Mesendoderm (in vitro differentiated cells): ENCODE measurements at regions not wholly inside any gene's neighbourhood (a gene's known extent, or its start where the extent isn't known, plus 50 kb on each side); places are given as distances from the start of the nearest gene placed in this dataset.

Source experiments
- DNase-seq: peaks from one replicate; pipeline ENCODE4 v3.0.0; 2013
- H2AK5ac ChIP-seq: 2 replicates; pipeline ENCODE4 v1.6.1; 2013; ENCODE audit warnings: low read length, inconsistent platforms
- H2BK120ac ChIP-seq: 2 replicates; pipeline ENCODE4 v1.6.1; 2013; ENCODE audit warnings: low read depth, mild to moderate bottlenecking, low read length, moderate library complexity, mixed read lengths
- H2BK15ac ChIP-seq: replicated peaks from 2 replicates; pipeline ENCODE4 v1.6.1; 2013; ENCODE audit warnings: low read depth, mild to moderate bottlenecking, moderate library complexity
- H2BK5ac ChIP-seq: 2 replicates; pipeline ENCODE4 v1.6.1; 2013; ENCODE audit warnings: low read length, inconsistent platforms
- H3K18ac ChIP-seq: 2 replicates; pipeline ENCODE4 v1.6.1; 2013; ENCODE audit warnings: mild to moderate bottlenecking, low read length, mixed read lengths
- H3K23ac ChIP-seq: one replicate; pipeline ENCODE4 v1.6.1; 2013; ENCODE audit warnings: low read length
- H3K27ac ChIP-seq: 2 replicates; pipeline ENCODE4 v1.5.1; 2013; ENCODE audit warnings: low read depth, mild to moderate bottlenecking, inconsistent platforms, low read length, moderate library complexity
- H3K27me3 ChIP-seq: 2 replicates; pipeline ENCODE4 v1.6.1; 2013; ENCODE audit warnings: low read length, control low read depth, mild to moderate bottlenecking, inconsistent platforms; ENCODE audit not compliant: insufficient read depth, poor library complexity
- H3K36me3 ChIP-seq: 2 replicates; pipeline ENCODE4 v1.6.1; 2013; ENCODE audit warnings: low read length, inconsistent platforms; ENCODE audit not compliant: control insufficient read depth, insufficient read depth
- H3K4ac ChIP-seq: one replicate; pipeline ENCODE4 v1.6.1; 2013; ENCODE audit warnings: low read depth, mild to moderate bottlenecking, low read length, moderate library complexity
- H3K4me1 ChIP-seq: 2 replicates; pipeline ENCODE4 v1.6.1; 2013; ENCODE audit warnings: low read depth, low read length, inconsistent platforms; ENCODE audit not compliant: control insufficient read depth
- H3K4me2 ChIP-seq: 2 replicates; pipeline ENCODE4 v1.6.1; 2013; ENCODE audit warnings: low read length
- H3K4me3 ChIP-seq: 2 replicates; pipeline ENCODE4 v1.5.1; 2013; ENCODE audit warnings: mild to moderate bottlenecking, low read length
- H3K56ac ChIP-seq: one replicate; pipeline ENCODE4 v1.6.1; 2013; ENCODE audit warnings: low read length
- H3K79me1 ChIP-seq: 2 replicates; pipeline ENCODE4 v1.6.1; 2013; ENCODE audit warnings: low read length, inconsistent platforms
- H3K79me2 ChIP-seq: 2 replicates; pipeline ENCODE4 v1.6.1; 2013; ENCODE audit warnings: mild to moderate bottlenecking, low read length; ENCODE audit not compliant: control insufficient read depth, insufficient read depth
- H3K9ac ChIP-seq: 2 replicates; pipeline ENCODE4 v1.6.1; 2013; ENCODE audit warnings: low read length, inconsistent platforms
- H4K5ac ChIP-seq: one replicate; pipeline ENCODE4 v1.6.1; 2013; ENCODE audit warnings: low read length
- H4K8ac ChIP-seq: one replicate; pipeline ENCODE4 v1.6.1; 2013; ENCODE audit warnings: low read depth, mild to moderate bottlenecking, control low read depth, low read length, moderate library complexity
- WGBS: extraction: QIAGEN DNeasy Blood & Tissue Kit; methylation state at CpG from one replicate; pipeline ENCODE4 v1.1.7; 2013; ENCODE audit warnings: low lambda C conversion rate, missing lambda C conversion rate; ENCODE audit not compliant: insufficient coverage; ENCODE audit errors: extremely low coverage; 5-methylcytosine and 5-hydroxymethylcytosine counted together

- Histone ChIP-seq H2AK5ac (no peak overlapping the region), H2BK5ac (no peak overlapping the region), H2BK120ac (no peak overlapping the region), H3K4ac (no peak overlapping the region), H3K36me3 (no peaks in the 10 kb centered on the region), H3K23ac (no peak overlapping the region), H3K18ac (no peak overlapping the region), H4K8ac (no peak overlapping the region), H3K4me3 (no peak overlapping the region), H3K79me1 (no peaks in the 10 kb centered on the region), H4K5ac (no peak overlapping the region), H3K79me2 (no peaks in the 10 kb centered on the region), H3K27ac (no peak overlapping the region), H2BK15ac (no peak overlapping the region), H3K4me2 (no peak overlapping the region), H3K9ac (no peak overlapping the region), H3K56ac (no peak overlapping the region), H3K27me3 (no peaks in the 10 kb centered on the region), H3K4me1 (no peaks in the 10 kb centered on the region)
- DNase-seq = no peak
- no CpG with 5 or more reads among the region's 3 CpGs for WGBS
These were observed 93.5 kb upstream of the PPP1R9A start for GRCh38 chr7:94813917-94814316.

- Histone ChIP-seq H3K23ac (no peak overlapping the region), H4K8ac (no peak overlapping the region), H3K79me1 (no peaks in the 10 kb centered on the region), H3K36me3 (no peaks in the 10 kb centered on the region), H3K4ac (no peak overlapping the region), H2BK15ac (no peak overlapping the region), H3K18ac (no peak overlapping the region), H4K5ac (no peak overlapping the region), H3K4me1 (no peaks in the 10 kb centered on the region), H3K27ac (no peak overlapping the region), H2AK5ac (no peak overlapping the region), H3K4me2 (no peak overlapping the region), H3K79me2 (no peaks in the 10 kb centered on the region), H2BK120ac (no peak overlapping the region), H3K27me3 (no peaks in the 10 kb centered on the region), H3K56ac (no peak overlapping the region), H3K4me3 (no peak overlapping the region), H3K9ac (no peak overlapping the region), H2BK5ac (no peak overlapping the region)
- peak; percentile 73 for DNase-seq
These were observed 83.4 kb upstream of the PPP1R9A start for GRCh38 chr7:94823947-94824346.

GRCh38 chr7:94829987-94830386, 77.4 kb upstream of the PPP1R9A start:
- no peak overlapping the region for H2BK15ac ChIP-seq
- H2BK5ac ChIP-seq = no peak overlapping the region
- H3K79me2 ChIP-seq = no peaks in the 10 kb centered on the region
- H3K18ac ChIP-seq = no peak overlapping the region
- H3K4me2 ChIP-seq = no peak overlapping the region
- no peak overlapping the region for H3K9ac ChIP-seq
- DNase-seq = no peak
- no peak overlapping the region for H3K27ac ChIP-seq
- no peaks in the 10 kb centered on the region for H3K36me3 ChIP-seq
- H3K27me3 ChIP-seq = no peaks in the 10 kb centered on the region
- H3K4me3 ChIP-seq = no peak overlapping the region
- H3K56ac ChIP-seq = no peak overlapping the region
- no CpG with 5 or more reads among the region's 4 CpGs for WGBS
- H3K4ac ChIP-seq = no peak overlapping the region
- no peak overlapping the region for H2BK120ac ChIP-seq
- H4K5ac ChIP-seq = no peak overlapping the region
- H4K8ac ChIP-seq = no peak overlapping the region
- H3K79me1 ChIP-seq = no peaks in the 10 kb centered on the region
- H3K23ac ChIP-seq = no peak overlapping the region
- H2AK5ac ChIP-seq = no peak overlapping the region
- no peaks in the 10 kb centered on the region for H3K4me1 ChIP-seq

- no peak overlapping the region for H2AK5ac ChIP-seq
- H3K27ac ChIP-seq = no peak overlapping the region
- no CpG with 5 or more reads among the region's 4 CpGs for WGBS
- H4K8ac ChIP-seq = no peak overlapping the region
- no peak overlapping the region for H4K5ac ChIP-seq
- no peaks in the 10 kb centered on the region for H3K27me3 ChIP-seq
- no peak overlapping the region for H2BK5ac ChIP-seq
- H3K4me3 ChIP-seq = no peak overlapping the region
- no peak overlapping the region for H2BK15ac ChIP-seq
- no peaks in the 10 kb centered on the region for H3K79me2 ChIP-seq
- H3K56ac ChIP-seq = no peak overlapping the region
- H3K4me1 ChIP-seq = no peaks in the 10 kb centered on the region
- no peak overlapping the region for H3K23ac ChIP-seq
- no peak overlapping the region for H3K4ac ChIP-seq
- no peak overlapping the region for H3K18ac ChIP-seq
- no peak overlapping the region for H3K9ac ChIP-seq
- H3K36me3 ChIP-seq = no peaks in the 10 kb centered on the region
- DNase-seq = no peak
- H3K4me2 ChIP-seq = no peak overlapping the region
- H2BK120ac ChIP-seq = no peak overlapping the region
- no peaks in the 10 kb centered on the region for H3K79me1 ChIP-seq
These were observed 75.3 kb upstream of the PPP1R9A start for GRCh38 chr7:94832051-94832450.

- H3K27ac ChIP-seq = no peak overlapping the region
- H3K56ac ChIP-seq = no peak overlapping the region
- no peaks in the 10 kb centered on the region for H3K79me2 ChIP-seq
- WGBS = no CpG with 5 or more reads among the region's 2 CpGs
- no peaks in the 10 kb centered on the region for H3K4me1 ChIP-seq
- H3K9ac ChIP-seq = no peak overlapping the region
- no peaks in the 10 kb centered on the region for H3K36me3 ChIP-seq
- H2BK5ac ChIP-seq = no peak overlapping the region
- H3K18ac ChIP-seq = no peak overlapping the region
- DNase-seq = no peak
- no peak overlapping the region for H2BK120ac ChIP-seq
- no peak overlapping the region for H3K23ac ChIP-seq
- no peak overlapping the region for H3K4ac ChIP-seq
- no peaks in the 10 kb centered on the region for H3K79me1 ChIP-seq
- no peaks in the 10 kb centered on the region for H3K27me3 ChIP-seq
- no peak overlapping the region for H3K4me3 ChIP-seq
- H2AK5ac ChIP-seq = no peak overlapping the region
- no peak overlapping the region for H4K8ac ChIP-seq
- H2BK15ac ChIP-seq = no peak overlapping the region
- H3K4me2 ChIP-seq = no peak overlapping the region
- no peak overlapping the region for H4K5ac ChIP-seq
These were observed 73.0 kb upstream of the PPP1R9A start for GRCh38 chr7:94834359-94834758.

GRCh38 chr7:94838717-94839116, 68.7 kb upstream of the PPP1R9A start:
- Histone ChIP-seq H3K56ac (no peak overlapping the region), H4K5ac (no peak overlapping the region), H3K18ac (no peak overlapping the region), H3K27ac (no peak overlapping the region), H3K4ac (no peak overlapping the region), H3K4me1 (no peaks in the 10 kb centered on the region), H2BK120ac (no peak overlapping the region), H3K4me3 (no peak overlapping the region), H2AK5ac (no peak overlapping the region), H3K36me3 (no peaks in the 10 kb centered on the region), H3K4me2 (no peak overlapping the region), H3K23ac (no peak overlapping the region), H2BK5ac (no peak overlapping the region), H3K79me2 (no peaks in the 10 kb centered on the region), H4K8ac (no peak overlapping the region), H2BK15ac (no peak overlapping the region), H3K27me3 (no peaks in the 10 kb centered on the region), H3K79me1 (no peaks in the 10 kb centered on the region), H3K9ac (no peak overlapping the region)
- no peak for DNase-seq
- no CpG with 5 or more reads among the region's 3 CpGs for WGBS
